DMS153 (cell line): ENCODE measurements at regions not wholly inside any gene's neighbourhood (a gene's known extent, or its start where the extent isn't known, plus 50 kb on each side); places are given as distances from the start of the nearest gene placed in this dataset.

Source experiments
- DNase-seq: peaks from one replicate; lab custom pipeline; 2025; lab: John Stamatoyannopoulos, UW

GRCh38 chr6:45830441-45831139, 185.1 kb downstream of the CLIC5 start:
- no peak for DNase-seq

- no peak for DNase-seq
These were observed 185.8 kb downstream of the CLIC5 start for GRCh38 chr6:45829873-45830272.

GRCh38 chr6:45827952-45828530, 187.6 kb downstream of the CLIC5 start:
- DNase-seq, result no peak

GRCh38 chr6:45822873-45823272, 192.8 kb downstream of the CLIC5 start:
- DNase-seq, result no peak

- no peak for DNase-seq
These were observed 193.3 kb downstream of the CLIC5 start for GRCh38 chr6:45822246-45822812.

GRCh38 chr6:45818655-45819054, 197.0 kb downstream of the CLIC5 start:
- no peak for DNase-seq

- DNase-seq, result no peak
These were observed 198.9 kb downstream of the CLIC5 start for GRCh38 chr6:45816674-45817297.

- DNase-seq, result no peak
These were observed 200.1 kb downstream of the CLIC5 start for GRCh38 chr6:45815466-45816125.

GRCh38 chr6:45814772-45815171, 200.9 kb downstream of the CLIC5 start:
- DNase-seq, result no peak

GRCh38 chr6:45813943-45814342, 201.7 kb downstream of the CLIC5 start:
- no peak for DNase-seq

- no peak for DNase-seq
These were observed 202.7 kb downstream of the CLIC5 start for GRCh38 chr6:45812922-45813321.

- no peak for DNase-seq
These were observed 206.7 kb downstream of the CLIC5 start for GRCh38 chr6:45808917-45809316.

GRCh38 chr6:45808042-45808645, 207.5 kb downstream of the CLIC5 start:
- no peak for DNase-seq

GRCh38 chr6:45807311-45808041, 208.2 kb downstream of the CLIC5 start:
- DNase-seq, result no peak

GRCh38 chr6:45806172-45806571, 209.5 kb downstream of the CLIC5 start:
- DNase-seq, result no peak

GRCh38 chr6:45803071-45803470, 212.6 kb downstream of the CLIC5 start:
- no peak for DNase-seq

GRCh38 chr6:45801471-45802289, 214.0 kb downstream of the CLIC5 start:
- no peak for DNase-seq

GRCh38 chr6:45800911-45801310, 214.7 kb downstream of the CLIC5 start:
- DNase-seq, result no peak

- no peak for DNase-seq
These were observed 220.0 kb downstream of the CLIC5 start for GRCh38 chr6:45795678-45796077.

- no peak for DNase-seq
These were observed 221.2 kb downstream of the CLIC5 start for GRCh38 chr6:45794465-45794864.
